ENCODE measurements at regions not wholly inside any gene's neighbourhood (a gene's known extent, or its start where the extent isn't known, plus 50 kb on each side); places are given as distances from the start of the nearest gene placed in this dataset.
A peak's percentile ranks its signal among the peaks of the same experiment; 100 is the strongest.

GRCh38 chr15:70284438-70285214 lies 186.9 kb upstream of the TLE3 start:
- no peaks in the 10 kb centered on the region for H3K4me1 ChIP-seq (ENCODE audit: insufficient read depth)
- TF ChIP-seq EP300 (IDR thresholded peaks at IDR 0.05) (no peak), CTCF (IDR thresholded peaks at IDR 0.05) (no peak), POLR2A (IDR thresholded peaks at IDR 0.05) (no peak)
- H3K27me3 ChIP-seq, result no peaks in the 10 kb centered on the region
- no peaks in the 10 kb centered on the region for H3K9me3 ChIP-seq
- DNase-seq, result no peak
- H3K4me3 ChIP-seq, result no peak overlapping the region
- intact Hi-C loops (cut with DNase I), result no loop called here
- no peaks in the 10 kb centered on the region for H3K36me3 ChIP-seq
- WGBS, 3 donors, result 93 to 97% (median 95%) methylated on average over 9 of the region's 9 CpGs
- no peak overlapping the region for H3K27ac ChIP-seq

GRCh38 chr15:70283511-70283910 lies 185.8 kb upstream of the TLE3 start:
- H3K4me3 ChIP-seq, result no peak overlapping the region
- H3K9me3 ChIP-seq, result no peaks in the 10 kb centered on the region
- H3K27me3 ChIP-seq, result no peaks in the 10 kb centered on the region
- H3K36me3 ChIP-seq, result no peaks in the 10 kb centered on the region
- no peak for TF ChIP-seq POLR2A (IDR thresholded peaks at IDR 0.05)
- TF ChIP-seq EP300 (IDR thresholded peaks at IDR 0.05), result no peak
- DNase-seq, result no peak
- no peaks in the 10 kb centered on the region for H3K4me1 ChIP-seq (ENCODE audit: insufficient read depth)
- intact Hi-C loops (cut with DNase I), result no loop called here
- 0 to 57% (median 44%) methylated on average over 1 of the region's 1 CpG for WGBS, 3 donors
- no peak overlapping the region for H3K27ac ChIP-seq

GRCh38 chr15:70281811-70282307 lies 184.1 kb upstream of the TLE3 start:
- Histone ChIP-seq H3K4me3 (no peak overlapping the region), H3K27ac (no peak overlapping the region), H3K27me3 (no peaks in the 10 kb centered on the region), H3K9me3 (no peaks in the 10 kb centered on the region), H3K36me3 (no peaks in the 10 kb centered on the region), H3K4me1 (ENCODE audit: insufficient read depth) (no peaks in the 10 kb centered on the region)
- WGBS, 3 donors, result 30 to 44% (median 37%) methylated on average over 4 of the region's 4 CpGs
- no peak for TF ChIP-seq EP300 (IDR thresholded peaks at IDR 0.05)
- TF ChIP-seq POLR2A (IDR thresholded peaks at IDR 0.05), result no peak
- no peak for TF ChIP-seq CTCF (IDR thresholded peaks at IDR 0.05)
- peak in 1 of 5 donors; percentile 4 for DNase-seq
- intact Hi-C loops (cut with DNase I), result no loop called here

- Histone ChIP-seq H3K4me3 (no peak overlapping the region), H3K4me1 (ENCODE audit: insufficient read depth) (no peaks in the 10 kb centered on the region), H3K36me3 (no peaks in the 10 kb centered on the region), H3K27ac (no peak overlapping the region), H3K9me3 (no peaks in the 10 kb centered on the region), H3K27me3 (no peaks in the 10 kb centered on the region)
- intact Hi-C loops (cut with DNase I), result no loop called here
- no peak for TF ChIP-seq EP300 (IDR thresholded peaks at IDR 0.05)
- no peak for TF ChIP-seq POLR2A (IDR thresholded peaks at IDR 0.05)
- TF ChIP-seq CTCF (IDR thresholded peaks at IDR 0.05), result no peak
- WGBS, 3 donors, result 91 to 92% (median 92%) methylated on average over 3 of the region's 3 CpGs
- DNase-seq, result peak in 1 of 5 donors; percentile 1
Measured at GRCh38 chr15:70281261-70281810, 183.6 kb upstream of the TLE3 start.

- 88 to 93% (median 91%) methylated on average over 6 of the region's 6 CpGs for WGBS, 3 donors
- intact Hi-C loops (cut with DNase I), result no loop called here
Measured at GRCh38 chr15:70280781-70281180, 183.1 kb upstream of the TLE3 start.

More at GRCh38 chr15:70280781-70281180, 183.1 kb upstream of the TLE3 start:
- Histone ChIP-seq H3K27me3 (no peaks in the 10 kb centered on the region), H3K4me1 (ENCODE audit: insufficient read depth) (no peaks in the 10 kb centered on the region), H3K4me3 (no peak overlapping the region), H3K9me3 (no peaks in the 10 kb centered on the region), H3K27ac (no peak overlapping the region), H3K36me3 (no peaks in the 10 kb centered on the region)
- TF ChIP-seq POLR2A (IDR thresholded peaks at IDR 0.05), result no peak
- no peak for TF ChIP-seq CTCF (IDR thresholded peaks at IDR 0.05)
- no peak for TF ChIP-seq EP300 (IDR thresholded peaks at IDR 0.05)
- peak in 1 of 5 donors; percentile 11 for DNase-seq
